LHCN-M2 (cell line): ENCODE measurements at regions not wholly inside any gene's neighbourhood (a gene's known extent, or its start where the extent isn't known, plus 50 kb on each side); places are given as distances from the start of the nearest gene placed in this dataset.

Source experiments
- DNase-seq: peaks from one replicate; pipeline ENCODE4 v3.0.0-alpha.2; 2012; ENCODE audit warnings: low read depth

DNA sequence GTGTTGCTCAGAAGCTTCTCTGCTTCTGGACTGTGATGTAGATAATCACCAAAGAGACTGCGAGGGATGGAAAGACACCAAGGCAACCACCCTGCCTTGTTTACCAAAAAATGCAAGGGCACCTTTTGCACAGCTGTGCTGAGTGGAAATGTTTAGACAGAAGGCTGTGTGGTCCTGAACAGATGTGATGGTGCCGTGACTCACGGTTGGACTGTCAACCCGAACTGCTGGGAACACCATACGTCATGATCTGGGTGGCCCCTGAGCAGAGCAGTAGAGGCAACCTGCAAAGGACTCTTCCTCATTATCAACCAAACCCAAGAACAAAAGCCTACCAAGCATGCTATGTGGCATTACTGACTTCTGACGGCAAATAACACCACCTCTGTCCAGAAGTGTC, 61.3 kb upstream of the LPP start:
- DNase-seq, result peak; percentile 78

DNA sequence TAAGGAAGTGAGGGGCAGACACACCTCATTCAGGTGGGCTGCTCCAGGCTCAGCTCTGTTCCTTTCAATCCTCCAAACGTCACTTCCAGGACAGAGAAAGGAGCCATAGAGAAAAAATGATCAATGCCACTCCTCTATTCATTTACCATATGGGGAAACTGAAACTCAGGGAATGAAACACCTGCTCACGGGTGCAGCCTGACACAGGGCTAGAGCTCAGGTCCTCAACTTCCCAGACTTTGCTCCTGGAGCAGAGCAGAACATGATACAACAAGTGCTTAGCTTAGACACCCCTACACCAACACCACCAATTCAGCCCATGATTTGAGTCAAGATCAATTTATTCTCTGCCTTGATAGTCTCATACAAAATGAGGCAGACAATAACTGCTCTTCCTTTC, 58.5 kb upstream of the LPP start:
- no peak for DNase-seq

DNA sequence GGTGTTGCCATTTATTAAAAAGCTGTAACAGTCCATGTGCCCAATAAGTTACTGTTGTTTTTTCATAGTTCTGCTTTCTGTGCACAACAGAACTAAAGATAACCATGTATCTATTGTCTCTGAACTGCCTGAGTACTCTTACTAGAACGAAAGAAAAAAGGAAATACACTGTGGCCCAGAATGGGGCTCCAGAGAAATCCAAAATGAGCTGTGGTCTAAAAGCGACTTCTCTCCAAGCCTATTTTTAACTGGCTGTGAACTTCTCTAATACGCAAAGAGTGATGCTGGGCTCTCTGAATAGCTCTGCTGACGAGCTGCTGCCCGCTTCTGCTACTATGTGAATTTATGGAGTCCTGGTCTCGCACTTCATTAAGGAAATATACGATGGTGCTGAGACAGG, 56.2 kb upstream of the LPP start:
- DNase-seq, result no peak

DNA sequence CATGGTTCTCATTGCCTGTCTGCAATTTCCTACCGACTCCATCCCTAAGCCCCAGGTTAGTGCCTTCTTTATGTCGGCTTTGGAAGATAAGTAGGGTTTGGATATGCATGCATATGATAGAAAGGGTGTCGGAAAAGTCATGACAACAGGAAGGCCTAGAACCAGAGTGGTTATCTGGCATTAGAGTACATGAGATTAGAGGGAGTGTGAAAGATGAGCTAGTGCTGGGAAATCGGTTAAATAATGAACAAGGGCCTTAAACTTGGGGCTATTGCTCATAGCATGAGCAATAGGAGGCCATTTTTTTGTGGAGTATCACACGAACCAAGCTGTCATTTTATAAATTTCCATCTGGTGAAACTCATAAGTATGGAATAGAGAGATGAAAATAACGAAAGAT, 54.0 kb upstream of the LPP start:
- DNase-seq, result no peak

DNA sequence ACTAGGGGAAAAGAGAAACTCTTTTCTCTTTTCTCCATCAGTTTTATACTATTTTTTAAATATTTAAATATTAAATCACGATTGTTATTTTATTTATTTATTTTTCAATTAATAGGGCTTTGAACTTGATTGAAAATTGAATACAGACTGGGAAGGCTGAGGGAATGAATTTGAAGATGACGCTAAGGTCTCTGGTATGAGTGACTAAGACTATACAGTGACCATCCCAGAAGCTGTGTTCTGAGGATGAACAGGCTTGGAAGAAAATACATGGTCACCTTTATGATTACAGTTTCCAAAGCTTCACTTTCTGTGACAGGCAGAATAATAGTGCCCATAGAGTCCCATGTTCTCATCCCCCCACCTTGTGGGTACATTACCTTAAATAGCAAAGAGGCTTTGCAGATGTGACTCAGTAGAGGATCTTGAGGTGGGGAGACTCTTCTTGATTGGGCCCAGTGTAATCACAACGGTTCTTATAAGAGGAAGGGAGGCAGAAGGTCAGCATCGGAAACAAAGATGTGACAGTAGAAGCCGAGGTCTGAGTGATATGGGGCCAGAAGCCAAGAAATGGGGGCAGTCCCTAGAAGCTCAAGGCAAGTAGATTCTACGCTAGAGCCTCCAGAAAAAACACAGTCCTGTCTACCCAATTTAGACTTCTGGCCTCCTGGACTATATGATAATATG, 51.0 kb upstream of the LPP start:
- no peak for DNase-seq

DNA sequence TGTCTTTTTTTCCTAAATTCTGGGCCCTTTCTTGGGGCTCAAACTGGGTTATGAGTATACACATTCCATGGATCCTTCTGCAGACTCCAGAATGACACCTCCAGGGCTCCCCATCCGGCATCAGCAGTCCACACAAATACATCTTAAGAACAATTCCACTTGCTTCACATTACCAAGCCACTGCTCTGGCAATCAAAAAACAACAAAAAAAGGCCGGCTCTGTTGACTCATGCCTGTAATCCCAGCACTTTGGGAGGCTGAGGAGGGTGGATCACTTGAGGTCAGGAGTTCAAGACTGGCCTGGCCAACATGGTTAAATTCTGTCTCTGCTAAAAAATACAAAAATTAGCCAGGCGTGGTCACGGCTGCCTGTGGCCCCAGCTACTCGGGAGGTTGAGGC, 49.9 kb upstream of the LPP start:
- peak; percentile 30 for DNase-seq
